Pons (tissue), 1 donor: ENCODE measurements at regions not wholly inside any gene's neighbourhood (a gene's known extent, or its start where the extent isn't known, plus 50 kb on each side); places are given as distances from the start of the nearest gene placed in this dataset.
"Not testable (repeated sequence)": the region's sequence is repeated elsewhere in the genome, so short reads cannot be mapped to it uniquely, and the experiment has no call there.

Source experiments
- DNase-seq: peaks from one replicate; pipeline ENCODE4 v3.0.0-alpha.2; 2016; ENCODE audit warnings: low spot score

GRCh38 chr6:91895599-91896285 is 1308.9 kb upstream of the MAP3K7 start:
- no peak for DNase-seq

GRCh38 chr6:91886183-91886795 is 1299.4 kb upstream of the MAP3K7 start:
- no peak for DNase-seq

- DNase-seq, result not testable (repeated sequence)
These were observed 1294.9 kb upstream of the MAP3K7 start for GRCh38 chr6:91881791-91882190.

- DNase-seq, result no peak
These were observed 1292.6 kb upstream of the MAP3K7 start for GRCh38 chr6:91879386-91879995.

- DNase-seq, result no peak
These were observed 1291.1 kb upstream of the MAP3K7 start for GRCh38 chr6:91877994-91878393.

GRCh38 chr6:91874971-91875370 is 1288.1 kb upstream of the MAP3K7 start:
- DNase-seq, result no peak

- no peak for DNase-seq
These were observed 1281.8 kb upstream of the MAP3K7 start for GRCh38 chr6:91868539-91869202.

- DNase-seq, result no peak
These were observed 1279.0 kb upstream of the MAP3K7 start for GRCh38 chr6:91865889-91866288.

- DNase-seq, result no peak
These were observed 1278.0 kb upstream of the MAP3K7 start for GRCh38 chr6:91864911-91865310.

GRCh38 chr6:91860541-91861335 is 1273.9 kb upstream of the MAP3K7 start:
- DNase-seq, result no peak

- DNase-seq, result no peak
These were observed 1265.4 kb upstream of the MAP3K7 start for GRCh38 chr6:91852252-91852651.

- no peak for DNase-seq
These were observed 1247.9 kb upstream of the MAP3K7 start for GRCh38 chr6:91834813-91835212.

GRCh38 chr6:91827151-91827550 is 1240.3 kb upstream of the MAP3K7 start:
- no peak for DNase-seq

GRCh38 chr6:91826128-91826527 is 1239.3 kb upstream of the MAP3K7 start:
- no peak for DNase-seq

GRCh38 chr6:91824331-91824730 is 1237.5 kb upstream of the MAP3K7 start:
- DNase-seq, result no peak

GRCh38 chr6:91822581-91822980 is 1235.7 kb upstream of the MAP3K7 start:
- no peak for DNase-seq

GRCh38 chr6:91816335-91816734 is 1229.5 kb upstream of the MAP3K7 start:
- DNase-seq, result no peak

GRCh38 chr6:91813641-91814040 is 1226.8 kb upstream of the MAP3K7 start:
- DNase-seq, result no peak

- DNase-seq, result no peak
These were observed 1225.9 kb upstream of the MAP3K7 start for GRCh38 chr6:91812596-91813274.

GRCh38 chr6:91804981-91805380 is 1218.1 kb upstream of the MAP3K7 start:
- no peak for DNase-seq

- DNase-seq, result no peak
These were observed 1215.6 kb upstream of the MAP3K7 start for GRCh38 chr6:91802431-91802830.

- DNase-seq, result no peak
These were observed 1209.7 kb upstream of the MAP3K7 start for GRCh38 chr6:91796603-91797002.
